AG04450 (cell line): ENCODE measurements at regions not wholly inside any gene's neighbourhood (a gene's known extent, or its start where the extent isn't known, plus 50 kb on each side); places are given as distances from the start of the nearest gene placed in this dataset.

ENCODE experiments used
- CTCF ChIA-PET: fragments of 300-600, 350-600 bp; formaldehyde crosslinking; extraction: SDS; loops from one replicate; lab custom pipeline; 2022; ENCODE audit warnings: antibody characterized with exemption, inconsistent platforms; lab: Charles Lee
- POLR2A ChIA-PET: fragments of 350-600 bp; formaldehyde crosslinking; extraction: SDS; loops from one replicate; lab custom pipeline; 2021; ENCODE audit warnings: antibody characterized with exemption, inconsistent platforms; lab: Yijun Ruan, JAX
- DNase-seq: peaks from one replicate; pipeline ENCODE4 v3.0.0-alpha.2; 2011; ENCODE audit warnings: low read depth, low spot score
- H3K27ac ChIP-seq: one replicate; pipeline ENCODE4 v1.5.1; 2012; ENCODE audit warnings: low read depth, low read length, control low read depth
- H3K27me3 ChIP-seq: one replicate; pipeline ENCODE4 v1.6.0; 2012; ENCODE audit warnings: low read length; ENCODE audit not compliant: control insufficient read depth, insufficient read depth
- H3K4me3 ChIP-seq: 2 replicates; pipeline ENCODE4 v1.5.1; 2011; ENCODE audit warnings: mild to moderate bottlenecking, low read depth, low read length, control low read depth
- H3K9me3 ChIP-seq: 2 replicates; pipeline ENCODE4 v1.5.1; 2012; ENCODE audit warnings: low read length; ENCODE audit not compliant: control insufficient read depth, insufficient read depth
- TF ChIP-seq, protein P1 (sequence below): IDR thresholded peaks from 2 replicates; pipeline ENCODE4 v1.5.1; 2011; ENCODE audit warnings: low read depth, low read length, control low read depth, inconsistent platforms

DNA sequence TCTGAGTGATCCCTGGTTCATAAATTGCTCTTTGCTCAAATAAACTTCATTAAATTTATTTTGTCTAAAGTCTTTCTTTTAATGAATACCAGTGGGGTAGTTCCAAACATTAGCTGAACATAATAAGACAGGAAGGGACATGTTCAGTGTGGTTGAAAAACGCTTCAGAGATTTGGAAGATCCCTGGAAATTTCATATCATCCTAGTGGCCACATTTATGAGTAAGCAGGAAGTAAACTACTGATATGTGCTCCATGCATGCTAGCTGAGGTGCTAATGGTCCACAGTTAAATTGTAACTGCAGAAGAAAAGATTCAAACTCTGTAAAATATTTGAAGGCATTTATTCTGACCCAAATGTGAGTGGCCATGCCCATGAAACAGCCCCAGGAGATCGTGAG lies 1328.7 kb downstream of the ADGRL3 start:
- ChIA-PET CTCF (no interaction called here), POLR2A (no interaction called here)
- no peak overlapping the region for H3K4me3 ChIP-seq
- H3K27ac ChIP-seq: no peak overlapping the region
- DNase-seq: no peak
- no peaks in the 10 kb centered on the region for H3K27me3 ChIP-seq
- TF ChIP-seq, protein P1, sequence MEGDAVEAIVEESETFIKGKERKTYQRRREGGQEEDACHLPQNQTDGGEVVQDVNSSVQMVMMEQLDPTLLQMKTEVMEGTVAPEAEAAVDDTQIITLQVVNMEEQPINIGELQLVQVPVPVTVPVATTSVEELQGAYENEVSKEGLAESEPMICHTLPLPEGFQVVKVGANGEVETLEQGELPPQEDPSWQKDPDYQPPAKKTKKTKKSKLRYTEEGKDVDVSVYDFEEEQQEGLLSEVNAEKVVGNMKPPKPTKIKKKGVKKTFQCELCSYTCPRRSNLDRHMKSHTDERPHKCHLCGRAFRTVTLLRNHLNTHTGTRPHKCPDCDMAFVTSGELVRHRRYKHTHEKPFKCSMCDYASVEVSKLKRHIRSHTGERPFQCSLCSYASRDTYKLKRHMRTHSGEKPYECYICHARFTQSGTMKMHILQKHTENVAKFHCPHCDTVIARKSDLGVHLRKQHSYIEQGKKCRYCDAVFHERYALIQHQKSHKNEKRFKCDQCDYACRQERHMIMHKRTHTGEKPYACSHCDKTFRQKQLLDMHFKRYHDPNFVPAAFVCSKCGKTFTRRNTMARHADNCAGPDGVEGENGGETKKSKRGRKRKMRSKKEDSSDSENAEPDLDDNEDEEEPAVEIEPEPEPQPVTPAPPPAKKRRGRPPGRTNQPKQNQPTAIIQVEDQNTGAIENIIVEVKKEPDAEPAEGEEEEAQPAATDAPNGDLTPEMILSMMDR: no peak
- peaks cover 16% of the 10 kb centered on the region; the same call in 1 of the 2 replicates for H3K9me3 ChIP-seq

GRCh38 chr4:62526671-62527070 lies 1326.5 kb downstream of the ADGRL3 start:
- Histone ChIP-seq H3K27ac (no peak overlapping the region), H3K27me3 (no peaks in the 10 kb centered on the region), H3K9me3 (peaks cover 21% of the 10 kb centered on the region), H3K4me3 (no peak overlapping the region)
- DNase-seq: no peak
- POLR2A ChIA-PET: no interaction called here
- TF ChIP-seq, protein P1: no peak
- CTCF ChIA-PET: no interaction called here

DNA sequence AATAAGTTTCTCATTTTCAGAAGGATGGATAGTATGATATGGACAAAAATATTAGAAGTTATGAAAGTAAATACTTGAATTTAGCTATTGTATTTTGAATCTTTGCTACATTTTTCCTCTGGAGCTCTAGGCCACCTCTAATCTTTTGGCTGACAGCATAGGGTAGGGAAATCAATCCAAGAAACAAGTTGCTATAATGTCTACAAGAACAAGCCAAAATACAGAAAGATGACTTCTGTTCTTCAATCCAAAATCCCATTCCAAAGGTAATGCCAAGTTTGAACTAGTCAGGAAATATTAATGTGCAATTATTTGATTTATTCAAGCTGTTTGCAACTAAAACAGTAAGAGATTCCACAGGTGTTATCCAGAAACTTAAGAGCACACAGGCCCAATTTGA lies 1323.1 kb downstream of the ADGRL3 start:
- Histone ChIP-seq H3K27ac (no peak overlapping the region), H3K4me3 (no peak overlapping the region), H3K9me3 (peaks cover 21% of the 10 kb centered on the region), H3K27me3 (no peaks in the 10 kb centered on the region)
- no peak for DNase-seq
- ChIA-PET POLR2A (no interaction called here), CTCF (no interaction called here)
- TF ChIP-seq, protein P1: no peak

DNA sequence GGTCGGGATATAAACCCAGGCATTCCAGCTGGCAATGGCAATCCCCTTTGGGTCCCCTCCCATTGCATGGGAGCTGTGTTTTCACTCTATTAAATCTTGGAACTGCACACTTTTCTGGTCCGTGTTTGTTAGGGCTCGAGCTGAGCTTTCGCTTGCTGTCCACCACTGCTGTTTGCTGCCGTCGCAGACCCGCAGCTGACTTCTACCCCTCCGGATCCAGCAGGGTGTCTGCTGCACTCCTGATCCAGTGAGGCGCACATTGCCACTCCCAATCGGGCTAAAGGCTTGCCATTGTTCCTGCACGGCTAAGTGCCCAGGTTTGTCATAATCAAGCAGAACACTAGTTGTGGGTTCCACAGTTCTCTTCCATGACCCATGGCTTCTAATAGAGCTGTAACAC lies 1322.1 kb downstream of the ADGRL3 start:
- Histone ChIP-seq H3K27me3 (no peaks in the 10 kb centered on the region), H3K9me3 (peaks cover 21% of the 10 kb centered on the region), H3K27ac (no peak overlapping the region), H3K4me3 (no peak overlapping the region)
- ChIA-PET POLR2A (no interaction called here), CTCF (no interaction called here)
- DNase-seq: no peak
- TF ChIP-seq, protein P1: no peak

GRCh38 chr4:62517716-62518115 lies 1317.6 kb downstream of the ADGRL3 start:
- ChIA-PET CTCF (no interaction called here), POLR2A (no interaction called here)
- no peaks in the 10 kb centered on the region for H3K27me3 ChIP-seq
- TF ChIP-seq, protein P1: no peak
- H3K27ac ChIP-seq: no peak overlapping the region
- peaks cover 8% of the 10 kb centered on the region for H3K9me3 ChIP-seq
- DNase-seq: no peak
- H3K4me3 ChIP-seq: no peak overlapping the region
